Activated CD4-positive, CD25-positive, alpha-beta regulatory T cell treated with anti-CD3 and anti-CD28 coated beads, Interleukin-2, amount 50 U/mL, for 16 hours (primary cell): ENCODE measurements at regions not wholly inside any gene's neighbourhood (a gene's known extent, or its start where the extent isn't known, plus 50 kb on each side); places are given as distances from the start of the nearest gene placed in this dataset.

Experiments used
- DNase-seq: peaks from one replicate; pipeline ENCODE4 v3.0.0-alpha.2; 2020; ENCODE audit warnings: low read depth, low spot score

DNA sequence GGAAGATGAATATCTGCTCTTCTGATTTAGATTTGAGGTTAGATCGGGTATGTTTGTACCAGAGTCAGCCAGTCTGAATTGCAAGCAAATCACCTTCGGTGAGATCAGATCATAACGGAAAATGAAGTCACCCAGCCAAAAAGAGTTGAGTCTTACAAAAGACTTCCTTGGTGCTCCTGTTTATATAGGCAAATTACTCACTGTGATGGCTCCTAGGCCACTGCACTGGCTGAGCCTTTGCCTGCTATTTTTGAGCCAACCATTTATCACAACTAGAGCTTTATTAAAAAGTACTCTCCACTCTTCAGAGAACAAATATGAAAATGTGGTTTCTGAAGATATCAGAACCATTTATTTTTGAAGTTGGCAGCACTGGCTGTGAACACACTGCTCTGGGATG, 277.7 kb upstream of the PCSK5 start:
- no peak for DNase-seq

DNA sequence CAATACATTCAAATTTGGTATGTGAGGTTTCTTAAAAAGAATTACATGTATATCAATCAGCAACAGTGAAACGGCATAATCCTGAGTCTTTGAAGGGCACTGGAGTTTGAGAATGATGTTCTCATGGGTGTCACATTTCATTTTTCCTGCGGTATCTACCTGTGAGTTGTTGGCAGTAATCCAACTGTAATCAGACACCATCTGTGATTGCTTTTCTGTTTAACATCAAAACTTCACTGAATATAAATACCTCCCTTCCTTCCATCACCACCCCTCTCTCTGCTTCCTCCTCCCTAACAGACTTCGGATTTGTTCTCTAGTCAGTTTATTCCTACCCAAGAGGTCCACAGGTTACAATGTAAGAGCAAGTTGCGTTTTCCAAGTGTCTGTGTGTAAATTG, 275.2 kb upstream of the PCSK5 start:
- DNase-seq, result no peak

DNA sequence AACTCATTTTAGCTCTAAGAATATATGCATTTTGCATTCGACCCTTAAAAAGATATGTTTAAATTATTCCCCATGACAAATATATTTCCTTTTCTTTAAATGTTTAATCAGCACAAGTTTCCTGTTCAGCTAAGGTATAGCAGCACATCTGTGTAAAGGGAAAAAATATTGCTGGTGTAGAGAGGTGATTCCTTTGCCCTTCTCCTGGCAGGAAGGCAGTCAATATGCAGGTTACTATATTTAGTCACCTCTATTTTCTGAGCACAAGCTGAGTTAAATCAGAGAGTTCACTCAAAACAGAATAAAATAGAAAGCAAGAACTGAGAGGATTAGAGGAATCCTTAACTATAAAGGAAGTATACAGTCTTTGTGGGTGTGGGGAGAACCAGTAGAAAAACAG, 274.4 kb upstream of the PCSK5 start:
- no peak for DNase-seq

DNA sequence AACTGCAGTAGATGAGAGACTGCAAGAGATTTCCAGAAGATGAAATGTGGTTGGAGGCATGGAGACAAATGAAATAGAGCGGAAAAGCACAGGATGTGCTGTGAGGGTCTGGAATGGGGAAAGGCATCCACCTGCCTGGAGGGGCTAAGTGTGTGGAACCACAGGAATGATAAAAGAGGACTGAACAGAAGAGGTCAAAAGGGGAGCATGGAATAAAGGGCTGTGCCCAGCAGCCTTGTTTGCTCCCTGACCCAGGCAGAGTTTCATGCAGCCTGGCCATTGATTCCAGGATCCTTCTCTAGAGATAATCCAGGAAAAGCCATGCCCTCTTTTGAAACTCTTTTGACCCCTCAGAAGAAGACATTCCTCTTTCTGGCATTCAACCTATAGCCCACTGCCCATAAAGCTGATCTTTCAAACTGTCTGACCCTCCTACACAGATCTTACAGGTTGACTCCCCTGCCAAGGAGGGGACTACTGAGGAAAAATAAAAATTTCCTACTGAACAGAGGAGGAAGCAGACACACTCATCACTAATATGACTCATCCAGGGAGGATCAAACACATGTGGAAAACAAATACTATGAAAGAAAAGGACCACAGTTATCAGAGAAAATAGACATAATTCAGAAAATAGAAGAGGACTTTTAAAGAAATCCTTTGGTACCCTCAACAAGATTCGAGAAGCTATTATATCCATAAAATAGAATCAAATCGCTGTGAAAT, 273.5 kb upstream of the PCSK5 start:
- no peak for DNase-seq

DNA sequence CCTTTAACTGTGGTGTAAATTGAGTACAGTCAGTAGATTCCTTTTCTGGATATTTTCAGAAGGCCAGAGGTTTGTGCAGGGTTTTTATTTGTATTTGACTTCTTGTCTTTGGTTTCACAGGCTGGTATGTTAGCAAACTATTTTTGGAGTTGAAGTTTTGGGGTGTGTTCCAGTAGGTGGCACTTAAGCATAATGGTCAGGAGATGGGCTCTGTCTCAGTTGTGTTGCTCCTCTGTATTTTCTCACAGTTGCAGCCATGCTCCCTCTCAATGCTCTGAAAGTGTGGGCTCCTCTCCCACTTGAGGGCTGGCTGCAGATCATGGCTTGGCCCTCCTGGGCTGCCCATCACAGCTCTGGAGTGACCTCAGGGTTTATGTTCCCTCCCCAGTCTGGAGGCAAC, 267.0 kb upstream of the PCSK5 start:
- DNase-seq, result no peak

DNA sequence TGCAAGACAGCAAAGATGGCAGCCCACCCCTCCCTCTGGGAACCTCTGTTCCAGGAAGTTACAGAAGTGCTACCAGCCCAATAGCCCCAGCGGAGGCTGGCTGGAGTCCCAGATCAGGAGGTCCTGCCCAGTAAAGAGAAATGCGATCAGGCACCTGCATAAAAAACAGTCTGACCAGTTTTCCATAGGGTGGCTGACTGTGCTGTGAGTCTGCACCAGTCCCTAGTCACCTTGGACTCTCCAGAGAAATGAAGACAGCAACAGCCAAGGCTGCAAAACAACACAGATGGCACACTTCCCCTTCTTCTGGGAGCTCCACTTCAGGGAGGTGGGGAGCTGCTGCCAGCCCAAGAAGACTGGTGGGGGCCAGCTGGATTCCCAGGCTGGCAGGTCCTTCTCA, 265.5 kb upstream of the PCSK5 start:
- no peak for DNase-seq

DNA sequence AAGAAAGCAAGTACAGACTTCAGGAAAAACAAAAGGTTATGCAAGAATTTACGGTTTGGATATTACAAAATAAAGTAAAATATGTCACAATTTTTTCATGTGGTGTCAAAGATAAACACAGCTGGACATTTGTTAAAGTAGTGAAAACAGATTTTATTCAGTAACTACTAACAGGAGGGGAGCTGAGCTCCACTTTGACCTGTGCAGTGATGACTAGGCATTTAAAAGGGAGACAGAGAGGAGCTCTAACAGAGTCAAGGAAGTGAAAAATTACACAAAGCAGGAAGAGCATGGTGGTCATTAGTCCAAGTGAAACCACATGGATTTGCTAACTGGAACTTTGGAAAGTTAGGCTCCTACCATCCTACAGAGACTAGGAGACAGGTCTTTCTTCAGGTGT, 263.6 kb upstream of the PCSK5 start:
- DNase-seq, result no peak

DNA sequence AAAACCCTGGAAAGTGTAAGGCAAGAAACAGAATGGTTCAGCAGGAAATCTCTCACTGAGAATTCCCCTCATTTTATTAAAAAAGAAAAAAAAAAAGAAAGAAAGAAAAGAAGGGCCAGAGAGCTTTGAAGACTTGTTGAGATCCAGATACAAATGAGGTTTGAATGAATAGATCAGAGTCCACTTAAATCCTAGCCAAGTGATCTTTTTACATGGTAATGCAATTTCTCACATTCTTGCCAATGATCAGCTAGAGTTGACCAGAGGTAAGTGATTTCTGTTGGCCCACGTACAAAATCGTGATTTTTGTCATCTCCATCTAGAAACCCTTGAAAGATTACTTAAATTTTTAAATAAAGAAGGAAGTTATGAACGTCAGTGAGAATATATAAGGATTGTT, 261.5 kb upstream of the PCSK5 start:
- DNase-seq, result no peak

DNA sequence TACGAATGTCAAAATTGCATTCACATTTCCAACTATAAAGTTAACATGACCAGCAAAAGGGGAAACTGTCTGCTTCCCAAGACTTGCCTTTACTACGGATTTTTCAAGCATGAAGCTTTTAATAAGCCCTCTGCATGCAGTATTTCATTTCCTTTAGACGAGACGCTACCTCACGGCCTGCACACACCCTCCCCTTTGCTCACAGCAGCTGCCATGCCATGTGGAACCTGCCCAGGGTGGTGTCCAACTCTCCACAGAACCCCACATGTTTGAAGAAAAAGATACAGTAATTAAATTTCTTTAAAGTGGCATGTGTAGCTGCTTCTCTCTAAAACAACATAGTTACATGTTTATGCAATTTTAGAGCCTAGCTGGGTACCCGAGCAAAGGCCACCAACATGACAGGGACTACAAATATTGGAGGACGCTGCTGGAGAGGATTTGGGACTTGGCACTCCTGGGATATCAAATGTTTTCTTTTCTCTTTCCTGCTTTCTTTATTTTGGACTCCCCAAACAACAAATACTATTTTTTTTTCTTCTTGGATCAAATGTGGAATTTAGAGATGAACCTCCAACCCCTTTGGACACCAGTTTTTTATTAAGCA, 256.9 kb upstream of the PCSK5 start:
- no peak for DNase-seq

DNA sequence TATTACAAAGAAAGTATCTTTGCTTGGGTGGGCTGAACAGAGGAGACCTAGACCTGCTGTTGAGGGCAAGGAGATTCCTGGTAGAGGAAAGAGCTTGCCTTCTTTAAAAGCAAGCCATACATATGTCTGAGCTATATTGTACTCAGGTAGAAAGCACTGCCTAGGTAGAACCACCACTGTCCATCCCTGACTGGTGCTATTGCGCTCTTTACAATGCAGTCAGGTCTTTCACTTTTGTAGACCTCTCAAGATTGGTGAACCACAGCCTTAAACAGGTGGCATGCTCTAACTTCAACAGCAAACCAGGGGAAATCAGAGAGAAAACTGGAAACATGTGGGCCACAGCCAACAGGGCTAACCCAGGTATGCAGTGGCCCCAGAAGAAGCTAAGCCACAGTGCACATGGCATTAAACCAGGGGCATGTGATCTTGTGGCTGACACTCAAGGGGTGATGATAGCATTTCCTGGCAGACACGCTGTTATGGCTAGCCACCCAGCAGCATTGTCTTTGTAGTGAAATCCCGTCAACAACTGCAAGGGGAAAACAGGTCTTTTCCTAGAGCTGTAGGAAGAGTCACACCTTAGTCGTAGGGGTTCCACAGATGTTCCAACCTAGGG, 253.9 kb upstream of the PCSK5 start:
- no peak for DNase-seq

DNA sequence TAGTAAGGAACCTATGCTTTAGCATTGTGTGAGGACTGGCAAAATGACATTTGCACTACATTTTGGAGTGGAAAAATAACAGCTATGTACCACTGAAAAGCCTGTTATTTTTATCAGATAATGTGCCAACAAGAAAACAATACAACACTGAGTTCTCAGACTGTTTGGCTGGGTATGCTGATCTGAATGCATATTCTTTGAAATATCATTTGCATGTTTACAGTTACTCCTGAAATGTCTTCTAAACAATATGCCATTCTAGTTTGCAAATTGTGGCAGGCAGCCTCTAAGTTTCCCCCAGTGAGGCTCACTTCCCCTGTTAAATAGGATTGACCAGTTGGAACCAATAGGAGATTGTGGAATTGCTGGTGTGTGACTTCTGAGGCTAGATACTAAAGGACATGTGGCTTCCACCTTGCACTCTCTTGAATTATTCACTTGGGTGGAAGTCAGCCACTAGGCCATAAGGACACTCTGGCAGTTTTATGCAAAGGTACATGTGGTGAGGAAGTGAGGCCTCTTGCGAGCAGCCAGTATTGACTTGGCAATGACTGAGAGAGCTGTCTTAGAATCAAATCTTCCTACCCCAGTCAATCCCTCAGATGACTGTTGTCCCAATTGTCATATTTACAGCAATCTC, 250.4 kb upstream of the PCSK5 start:
- DNase-seq, result no peak

DNA sequence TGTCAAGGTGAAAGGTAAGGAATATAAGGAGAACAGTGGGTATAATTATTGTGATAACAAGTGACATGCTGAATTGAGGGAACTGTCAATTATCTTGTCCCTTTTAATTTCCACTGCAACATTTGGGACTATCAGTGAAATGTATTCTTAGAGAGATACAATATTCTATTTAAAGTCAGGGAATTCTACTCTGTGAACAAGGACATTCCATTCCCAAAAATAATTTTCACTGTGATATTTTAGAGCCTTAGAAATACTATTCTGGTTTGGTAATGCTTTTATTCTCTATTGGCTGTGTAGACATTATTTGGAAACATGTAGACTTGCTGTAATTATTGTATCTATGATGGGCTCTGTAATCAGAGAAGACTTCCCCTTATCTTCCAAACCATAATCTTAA, 248.0 kb upstream of the PCSK5 start:
- no peak for DNase-seq

DNA sequence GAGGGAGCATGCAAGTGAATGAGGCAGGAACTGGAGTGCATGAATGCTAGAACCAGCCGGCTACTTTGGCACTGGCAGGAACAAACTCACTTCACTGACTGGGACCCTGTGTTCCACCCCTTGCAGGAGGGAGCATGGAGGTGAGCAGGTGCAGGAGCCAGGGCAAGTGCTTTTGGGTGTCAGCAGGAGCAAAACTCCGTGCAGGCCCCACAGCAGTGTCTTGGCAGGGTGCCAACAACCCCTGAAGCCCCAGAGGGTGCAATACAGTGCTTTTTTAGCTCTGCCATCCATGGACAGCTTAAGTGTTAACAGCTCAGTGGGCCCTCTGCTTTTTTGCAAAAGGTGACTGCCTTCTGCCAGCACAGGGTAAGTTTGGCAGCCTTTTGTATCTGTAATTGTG, 245.8 kb upstream of the PCSK5 start:
- no peak for DNase-seq

DNA sequence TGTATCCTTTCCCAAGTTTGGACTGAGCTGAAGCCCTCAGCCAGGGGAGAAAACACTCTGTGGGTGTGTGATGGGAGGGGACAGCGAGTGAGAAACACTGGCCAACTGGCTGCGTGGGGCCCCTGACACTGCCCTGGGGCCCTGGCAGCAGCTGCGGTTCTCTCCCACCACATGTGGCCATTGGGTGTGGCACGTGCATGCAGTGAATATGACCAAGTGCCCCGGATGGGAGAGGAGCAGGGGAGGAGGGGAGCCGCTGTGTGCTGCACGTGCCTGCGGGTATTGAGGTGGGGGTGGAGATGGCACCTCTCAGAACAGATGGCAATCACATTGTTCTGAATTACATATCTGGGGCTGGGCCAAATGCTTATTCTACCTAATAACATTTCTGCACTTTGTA, 242.4 kb upstream of the PCSK5 start:
- no peak for DNase-seq

DNA sequence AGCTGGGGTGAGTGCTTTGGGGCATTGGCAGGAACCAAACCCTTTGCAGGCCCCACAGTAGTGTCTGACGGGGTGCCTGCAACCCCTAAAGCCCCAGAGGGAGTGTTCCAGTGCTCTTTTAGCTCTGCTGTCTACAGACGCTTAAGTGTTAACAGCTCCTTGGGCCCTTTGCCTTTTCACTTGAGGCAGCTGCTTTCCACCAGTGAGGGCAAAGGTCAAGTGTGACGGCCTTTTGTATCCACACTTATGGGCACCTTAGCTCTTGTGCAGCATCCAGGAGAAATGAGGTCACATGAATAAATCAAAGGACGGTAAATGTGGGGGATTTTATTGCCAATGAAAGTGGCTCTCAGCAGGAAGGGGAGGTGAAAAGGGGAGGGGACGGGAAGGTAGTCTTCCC, 241.4 kb upstream of the PCSK5 start:
- DNase-seq, result no peak

DNA sequence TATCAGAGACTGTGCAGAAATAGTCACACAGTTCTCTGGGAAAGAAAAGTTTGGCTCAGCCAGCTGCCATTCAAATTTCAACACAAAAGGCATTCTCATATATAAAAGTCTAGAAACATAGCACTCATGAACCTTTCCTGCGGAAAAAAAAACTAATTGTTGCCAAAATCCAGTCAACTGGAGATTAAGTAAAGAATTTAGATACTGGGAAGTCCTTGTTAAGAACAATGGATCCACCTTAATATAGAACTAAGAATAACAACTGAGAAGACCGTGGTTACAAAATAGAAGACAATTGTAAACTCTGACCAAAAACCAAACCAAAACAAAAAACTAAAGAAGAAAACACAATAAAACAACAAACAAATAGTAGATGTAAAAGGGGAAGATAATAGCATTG, 238.8 kb upstream of the PCSK5 start:
- DNase-seq, result no peak

DNA sequence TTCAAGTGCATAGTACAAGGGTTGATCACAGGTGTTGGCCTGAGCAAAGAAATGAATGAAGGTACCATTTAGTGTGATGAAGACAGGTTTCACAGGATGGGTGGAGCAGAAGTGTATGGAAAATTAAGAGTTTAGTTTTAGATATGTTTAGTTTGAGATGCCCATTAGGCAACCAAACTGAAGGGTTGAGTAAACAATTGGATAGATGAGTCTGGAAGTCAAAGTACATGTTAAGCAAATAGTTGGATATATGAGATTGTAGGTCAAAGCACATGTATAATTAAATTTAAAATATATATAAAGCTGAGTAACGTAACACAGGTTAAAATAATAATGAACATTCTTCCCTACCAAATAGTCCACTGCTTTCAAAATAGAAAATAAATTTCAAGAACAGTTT, 237.1 kb upstream of the PCSK5 start:
- DNase-seq, result no peak

DNA sequence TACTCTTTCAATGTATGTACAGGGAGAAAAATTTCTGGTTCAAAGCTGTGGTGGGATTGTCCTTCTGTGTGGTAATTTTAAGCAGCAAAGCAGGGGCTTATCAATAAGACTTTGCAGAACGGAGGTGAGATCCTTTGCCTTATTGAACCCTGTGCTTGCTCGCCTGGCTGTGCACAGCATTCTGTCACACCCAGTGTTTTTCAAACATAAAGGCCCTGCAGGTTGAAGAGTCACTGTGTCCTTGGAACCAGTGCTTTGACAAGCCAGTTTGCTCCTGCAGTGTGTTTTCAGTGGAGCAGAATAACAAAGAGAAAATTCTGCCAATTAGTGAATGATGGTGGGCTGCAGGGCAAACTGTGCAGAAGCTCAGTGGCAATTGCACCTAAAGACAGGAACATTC, 236.7 kb upstream of the PCSK5 start:
- DNase-seq, result no peak

DNA sequence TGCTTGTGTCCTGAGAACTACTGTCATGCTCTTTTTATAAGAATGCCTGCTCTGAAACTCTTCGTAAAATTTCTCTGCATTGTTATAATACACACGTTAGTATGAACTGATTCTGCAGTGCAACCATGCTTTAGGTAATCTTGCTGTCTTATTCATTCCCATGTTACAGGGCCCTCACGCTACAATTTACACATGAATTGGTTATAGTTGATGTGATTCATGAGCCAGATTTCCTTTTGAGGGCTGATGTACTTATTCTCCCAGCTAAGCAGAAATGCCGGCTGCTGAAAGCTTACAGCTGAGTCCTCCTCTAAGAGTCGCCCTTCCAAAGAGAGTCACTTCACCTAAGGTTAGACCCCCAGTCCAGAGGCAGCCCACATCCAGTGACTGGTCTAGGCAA, 233.5 kb upstream of the PCSK5 start:
- no peak for DNase-seq

DNA sequence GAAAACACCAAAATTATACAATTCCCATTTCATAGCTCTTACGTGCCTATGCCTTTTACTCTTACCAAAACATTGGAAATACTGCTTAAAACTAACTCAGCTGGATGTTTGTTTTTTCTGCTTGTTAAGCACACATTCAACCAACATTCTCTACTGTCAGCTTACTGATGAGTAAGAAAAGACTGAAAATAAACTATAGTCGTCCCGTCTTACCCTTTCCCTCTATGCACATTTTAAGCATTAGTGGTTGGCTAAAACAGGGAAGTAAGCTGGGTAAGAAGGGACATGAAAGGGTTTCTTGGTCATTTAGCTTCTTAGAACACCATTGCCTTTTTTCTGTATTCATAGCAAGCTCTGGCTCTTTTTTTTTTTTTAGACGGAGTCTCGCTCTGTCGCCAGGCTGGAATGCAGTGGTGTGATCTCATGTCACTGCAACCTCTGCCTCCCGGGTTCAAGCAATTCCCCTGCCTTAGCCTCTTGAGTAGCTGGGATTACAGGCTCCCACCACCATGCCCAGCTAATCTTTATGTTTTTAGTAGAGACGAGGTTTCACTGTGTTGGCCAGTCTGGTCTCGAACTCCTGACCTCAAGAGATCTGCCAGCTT, 232.1 kb upstream of the PCSK5 start:
- DNase-seq, result no peak

DNA sequence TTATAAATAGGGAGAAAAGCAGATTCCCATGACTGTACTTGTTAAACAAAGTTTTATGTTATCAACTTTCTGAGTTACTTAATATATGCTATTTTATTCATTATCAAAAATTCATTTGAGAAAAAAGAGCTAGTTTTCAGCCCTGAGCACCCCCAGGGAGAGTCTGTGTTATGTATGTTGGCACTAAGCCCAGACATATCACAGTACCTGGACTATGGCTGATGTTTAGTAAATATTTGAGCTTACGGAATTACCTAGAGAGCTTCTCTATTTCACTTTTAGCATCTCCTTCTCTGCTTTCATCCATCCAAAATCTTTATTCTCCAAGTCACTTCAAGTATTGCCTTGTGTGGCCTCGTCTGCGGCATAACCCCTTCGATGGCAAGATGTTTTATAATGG, 225.9 kb upstream of the PCSK5 start:
- no peak for DNase-seq

DNA sequence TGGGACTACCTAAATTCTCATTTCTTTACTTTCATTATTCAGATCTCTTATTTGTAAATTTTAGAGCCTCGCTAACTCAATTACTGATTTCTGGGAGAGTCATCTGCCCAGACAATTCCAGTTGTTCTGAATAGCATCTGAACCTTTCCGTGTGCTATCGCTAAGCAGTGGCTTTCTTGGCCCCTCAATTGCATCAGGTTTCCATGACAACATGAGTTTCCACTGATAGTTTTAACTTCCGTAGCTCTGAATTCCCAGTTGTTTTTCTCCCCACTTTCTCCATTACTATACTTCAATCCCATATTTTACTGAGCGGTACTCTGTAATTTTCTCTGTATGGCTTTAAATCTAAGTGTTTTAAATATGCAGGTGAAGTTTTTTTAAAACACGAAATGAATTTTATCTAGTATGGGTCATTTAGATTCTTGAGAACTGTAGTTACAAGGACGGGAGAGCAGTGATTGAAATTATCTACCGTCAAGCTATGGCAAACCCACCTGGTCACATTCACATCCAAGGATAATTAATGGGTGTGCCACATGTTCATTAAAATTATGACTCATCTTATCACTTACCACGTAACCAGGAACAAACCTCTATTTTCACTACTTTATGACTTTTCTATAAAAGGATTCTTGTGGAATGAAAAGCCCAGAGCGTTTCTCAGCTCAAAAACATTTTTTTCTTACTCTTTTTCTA, 223.5 kb upstream of the PCSK5 start:
- DNase-seq, result no peak
